Uterus (tissue), 3 donors: ENCODE measurements at regions not wholly inside any gene's neighbourhood (a gene's known extent, or its start where the extent isn't known, plus 50 kb on each side); places are given as distances from the start of the nearest gene placed in this dataset.

ENCODE experiments used
- DNase-seq, 2 donors: peaks; one replicate each; pipeline ENCODE4 v3.0.0-alpha.2; 2019 to 2020
- H3K27ac ChIP-seq, 2 donors: fragments of 200-600 bp; sonication (generic); 1 replicate in 1 of 2; 2 replicates in 1 of 2; pipeline ENCODE4 v1.5.1; 2016 to 2018
- H3K27me3 ChIP-seq, 2 donors: fragments of 200-600 bp; sonication (generic); one replicate each; pipeline ENCODE4 v1.5.1; 2018 to 2019; ENCODE audit warnings: control low read depth in 1 of 2
- H3K36me3 ChIP-seq, 2 donors: fragments of 200-600 bp; sonication (generic); one replicate each; pipeline ENCODE4 v1.5.1; 2019; ENCODE audit warnings: control low read depth in 1 of 2
- H3K4me1 ChIP-seq, 2 donors: fragments of 200-600 bp; sonication (generic); one replicate each; pipeline ENCODE4 v1.5.1; 2018 to 2019; ENCODE audit warnings: control low read depth in 1 of 2
- H3K4me3 ChIP-seq, 2 donors: fragments of 200-600 bp; sonication (generic); 1 replicate in 1 of 2; 2 replicates in 1 of 2; pipeline ENCODE4 v1.5.1; 2018 to 2019; ENCODE audit warnings: mild to moderate bottlenecking in 1 of 2
- H3K9me3 ChIP-seq, 2 donors: fragments of 200-600 bp; sonication (generic); one replicate each; pipeline ENCODE4 v1.5.1; 2019; ENCODE audit warnings: control low read depth in 1 of 2
- CTCF ChIP-seq, 4 experiments: fragments of 200-600 bp in 2 of 4; fragments of 450-650 bp in 2 of 4; sonication (generic) in 2 of 4; IDR thresholded peaks; one replicate each; pipeline ENCODE4 v1.5.1; 2016 to 2019; ENCODE audit warnings: antibody characterized with exemption in 4 of 4, mild to moderate bottlenecking in 2 of 4, moderate library complexity in 1 of 4
- POLR2A ChIP-seq, 2 donors: fragments of 450-650 bp; IDR thresholded peaks; one replicate each; pipeline ENCODE4 v1.6.1; 2016; ENCODE audit warnings: antibody characterized with exemption in 2 of 2, mild to moderate bottlenecking in 1 of 2, moderate library complexity in 1 of 2
- intact Hi-C: fragments of 100-400 bp; cut with DNase I; formaldehyde crosslinking; loops from one replicate; pipeline ENCODE4 v1.15.1; 2023; ENCODE audit warnings: low total_unique reads
- donor health status: DM: yes; HTN: yes; CAD: no.

GRCh38 chr6:14373648-14374437, 256.3 kb downstream of the CD83 start:
- Histone ChIP-seq H3K4me3 (no peak overlapping the region), H3K27me3 (no peaks in the 10 kb centered on the region), H3K4me1 (no peaks in the 10 kb centered on the region), H3K27ac (no peak overlapping the region), H3K36me3 (no peaks in the 10 kb centered on the region), H3K9me3 (no peaks in the 10 kb centered on the region)
- no peak for TF ChIP-seq CTCF (IDR thresholded peaks at IDR 0.05)
- no peak for TF ChIP-seq POLR2A (IDR thresholded peaks at IDR 0.05)
- intact Hi-C loops, result no loop called here
- DNase-seq, result no peak

GRCh38 chr6:14375930-14376329, 258.4 kb downstream of the CD83 start:
- H3K4me1 ChIP-seq, result no peaks in the 10 kb centered on the region
- H3K4me3 ChIP-seq, result no peak overlapping the region
- no peak for DNase-seq
- H3K27ac ChIP-seq, result no peak overlapping the region
- intact Hi-C loops, result no loop called here
- no peaks in the 10 kb centered on the region for H3K9me3 ChIP-seq
- TF ChIP-seq CTCF (IDR thresholded peaks at IDR 0.05) (no peak), POLR2A (IDR thresholded peaks at IDR 0.05) (no peak)
- no peaks in the 10 kb centered on the region for H3K27me3 ChIP-seq
- H3K36me3 ChIP-seq, result no peaks in the 10 kb centered on the region

- Histone ChIP-seq H3K36me3 (no peaks in the 10 kb centered on the region), H3K4me1 (no peaks in the 10 kb centered on the region), H3K27me3 (no peaks in the 10 kb centered on the region), H3K27ac (no peak overlapping the region), H3K9me3 (no peaks in the 10 kb centered on the region), H3K4me3 (no peak overlapping the region)
- TF ChIP-seq CTCF (IDR thresholded peaks at IDR 0.05) (no peak), POLR2A (IDR thresholded peaks at IDR 0.05) (no peak)
- intact Hi-C loops, result no loop called here
- no peak for DNase-seq
Measured at GRCh38 chr6:14379568-14379967, 262.0 kb downstream of the CD83 start.

GRCh38 chr6:14380086-14380820, 262.7 kb downstream of the CD83 start:
- H3K27ac ChIP-seq, result no peak overlapping the region
- H3K9me3 ChIP-seq, result no peaks in the 10 kb centered on the region
- TF ChIP-seq POLR2A (IDR thresholded peaks at IDR 0.05) (no peak), CTCF (IDR thresholded peaks at IDR 0.05) (no peak)
- DNase-seq, result no peak
- no peaks in the 10 kb centered on the region for H3K36me3 ChIP-seq
- no peaks in the 10 kb centered on the region for H3K4me1 ChIP-seq
- no peaks in the 10 kb centered on the region for H3K27me3 ChIP-seq
- H3K4me3 ChIP-seq, result no peak overlapping the region
- intact Hi-C loops, result no loop called here
